ENCODE measurements at regions not wholly inside any gene's neighbourhood (a gene's known extent, or its start where the extent isn't known, plus 50 kb on each side); places are given as distances from the start of the nearest gene placed in this dataset.

- Histone ChIP-seq H3K4me1 (no peaks in the 10 kb centered on the region), H3K27ac (no peak overlapping the region), H3K36me3 (no peaks in the 10 kb centered on the region), H3K27me3 (no peaks in the 10 kb centered on the region), H3K9me3 (no peaks in the 10 kb centered on the region), H3K4me3 (no peak overlapping the region)
- TF ChIP-seq POLR2AphosphoS5 (IDR thresholded peaks at IDR 0.05) (no peak), POLR2A (IDR thresholded peaks at IDR 0.05) (no peak), CTCF (IDR thresholded peaks at IDR 0.05) (no peak), EP300 (IDR thresholded peaks at IDR 0.05; ENCODE audit: low read depth) (no peak)
- in situ Hi-C loops (cut with MboI; ENCODE audit: low pct_ligation_motif_present in 1 of 4, low pct_unique_long_range_greater_than_20kb in 1 of 4, low sequenced_read_pairs in 3 of 4) = loop anchor here (10.0 to 25.0 kb wide), 4 partner anchors 312 to 500 kb away; no protein-coding TSS in a partner anchor
- intact Hi-C loops (cut with DNase I; ENCODE audit: low total_unique reads) = loop anchor here (10.0 kb wide), 1 partner anchor 490 kb away; no protein-coding TSS in a partner anchor
- DNase-seq = no peak
- WGBS, 2 donors (ENCODE audit: low coverage in 1 of 2) = 67 to 79% methylated on average over 2 of the region's 2 CpGs
Observed at GRCh38 chr5:167725264-167725663, 566.2 kb upstream of the WWC1 start.

GRCh38 chr5:167725741-167726140, 565.7 kb upstream of the WWC1 start:
- Histone ChIP-seq H3K9me3 (no peaks in the 10 kb centered on the region), H3K4me3 (no peak overlapping the region), H3K4me1 (no peaks in the 10 kb centered on the region), H3K27ac (no peak overlapping the region), H3K36me3 (no peaks in the 10 kb centered on the region), H3K27me3 (no peaks in the 10 kb centered on the region)
- no peak for DNase-seq
- 86 to 90% methylated on average over 2 to 7 of the region's 7 CpGs for WGBS, 2 donors (ENCODE audit: low coverage in 1 of 2)
- in situ Hi-C loops (cut with MboI; ENCODE audit: low pct_ligation_motif_present in 1 of 4, low pct_unique_long_range_greater_than_20kb in 1 of 4, low sequenced_read_pairs in 3 of 4) (loop anchor here (10.0 to 25.0 kb wide), 4 partner anchors 312 to 499 kb away; no protein-coding TSS in a partner anchor), intact Hi-C loops (cut with DNase I; ENCODE audit: low total_unique reads) (loop anchor here (10.0 kb wide), 1 partner anchor 489 kb away; no protein-coding TSS in a partner anchor)
- no peak for TF ChIP-seq POLR2AphosphoS5 (IDR thresholded peaks at IDR 0.05)
- no peak for TF ChIP-seq EP300 (IDR thresholded peaks at IDR 0.05; ENCODE audit: low read depth)
- no peak for TF ChIP-seq CTCF (IDR thresholded peaks at IDR 0.05)
- no peak for TF ChIP-seq POLR2A (IDR thresholded peaks at IDR 0.05)

DNA sequence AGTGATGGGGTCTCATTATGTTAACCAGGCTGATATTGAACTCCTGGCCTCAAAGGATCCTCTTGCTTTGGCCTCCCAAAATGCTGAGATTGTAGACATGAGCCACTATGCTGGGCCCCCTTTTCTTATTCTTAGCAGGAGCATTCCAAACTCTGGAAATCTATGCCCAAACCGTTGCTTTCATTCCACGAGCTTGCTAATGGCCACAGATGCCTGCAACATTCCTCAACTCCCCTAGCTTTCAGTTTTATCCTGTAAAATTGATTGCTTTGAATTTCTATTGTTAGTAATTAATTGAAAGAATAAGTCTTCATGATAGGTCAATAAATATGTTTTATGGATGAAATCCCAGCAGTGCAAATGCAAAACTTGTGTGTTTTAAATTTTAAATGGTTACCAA, 564.8 kb upstream of the WWC1 start:
- no peaks in the 10 kb centered on the region for H3K27me3 ChIP-seq
- no peaks in the 10 kb centered on the region for H3K36me3 ChIP-seq
- DNase-seq = no peak
- no peak overlapping the region for H3K4me3 ChIP-seq
- WGBS, 2 donors (ENCODE audit: low coverage in 1 of 2) = 20 to 75% methylated on average over 2 of the region's 2 CpGs
- no peaks in the 10 kb centered on the region for H3K4me1 ChIP-seq
- intact Hi-C loops (cut with DNase I; ENCODE audit: low total_unique reads) (loop anchor here (10.0 kb wide), 1 partner anchor 488 kb away; no protein-coding TSS in a partner anchor), in situ Hi-C loops (cut with MboI; ENCODE audit: low pct_ligation_motif_present in 1 of 4, low pct_unique_long_range_greater_than_20kb in 1 of 4, low sequenced_read_pairs in 3 of 4) (loop anchor here (10.0 to 25.0 kb wide), 4 partner anchors 311 to 498 kb away; no protein-coding TSS in a partner anchor)
- no peaks in the 10 kb centered on the region for H3K9me3 ChIP-seq
- TF ChIP-seq CTCF (IDR thresholded peaks at IDR 0.05) = no peak
- no peak for TF ChIP-seq POLR2A (IDR thresholded peaks at IDR 0.05)
- no peak for TF ChIP-seq POLR2AphosphoS5 (IDR thresholded peaks at IDR 0.05)
- TF ChIP-seq EP300 (IDR thresholded peaks at IDR 0.05; ENCODE audit: low read depth) = no peak
- H3K27ac ChIP-seq = no peak overlapping the region

DNA sequence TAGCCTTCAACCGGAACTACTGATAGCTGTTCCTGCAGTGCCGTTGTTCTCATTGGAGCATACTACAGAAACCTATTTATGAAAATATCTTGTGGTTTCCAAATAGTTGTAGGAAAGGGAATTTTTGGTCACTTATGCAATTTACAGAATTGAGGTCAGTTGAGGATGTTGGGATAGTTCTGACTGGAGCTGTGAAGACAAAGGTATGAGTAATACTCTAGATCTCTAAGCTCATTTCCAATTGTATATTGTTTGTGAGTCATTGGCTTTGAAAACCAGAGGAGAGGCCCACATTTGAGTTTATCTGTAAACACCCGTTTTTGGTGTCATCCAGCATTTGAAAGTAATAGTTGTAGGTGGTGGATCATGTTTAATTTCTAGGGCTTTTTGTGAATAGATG, 561.3 kb upstream of the WWC1 start:
- H3K4me1 ChIP-seq = no peaks in the 10 kb centered on the region
- no peak for TF ChIP-seq EP300 (IDR thresholded peaks at IDR 0.05; ENCODE audit: low read depth)
- no peak for TF ChIP-seq POLR2A (IDR thresholded peaks at IDR 0.05)
- TF ChIP-seq POLR2AphosphoS5 (IDR thresholded peaks at IDR 0.05) = no peak
- TF ChIP-seq CTCF (IDR thresholded peaks at IDR 0.05) = no peak
- H3K27ac ChIP-seq = no peak overlapping the region
- no peak overlapping the region for H3K4me3 ChIP-seq
- intact Hi-C loops (cut with DNase I; ENCODE audit: low total_unique reads) = no loop called here
- 63 to 75% methylated on average over 3 of the region's 3 CpGs for WGBS, 2 donors (ENCODE audit: low coverage in 1 of 2)
- no peaks in the 10 kb centered on the region for H3K27me3 ChIP-seq
- no peaks in the 10 kb centered on the region for H3K36me3 ChIP-seq
- no peaks in the 10 kb centered on the region for H3K9me3 ChIP-seq
- in situ Hi-C loops (cut with MboI; ENCODE audit: low pct_ligation_motif_present in 1 of 4, low pct_unique_long_range_greater_than_20kb in 1 of 4, low sequenced_read_pairs in 3 of 4) = loop anchor here in 2 of 4 donors (25.0 kb wide), 1 partner anchor 307 kb away; no protein-coding TSS in a partner anchor
- DNase-seq = no peak

Measured in transverse colon (tissue), 4 donors.